Keratinocyte (primary cell): ENCODE measurements at regions not wholly inside any gene's neighbourhood (a gene's known extent, or its start where the extent isn't known, plus 50 kb on each side); places are given as distances from the start of the nearest gene placed in this dataset.

ENCODE experiments used
- DNase-seq: peaks from one replicate; pipeline ENCODE4 v3.0.0-alpha.2; 2011; ENCODE audit warnings: low read depth, missing footprints, low spot score
- FAIRE-seq: peaks from 2 replicates; lab custom pipeline; 2011; peaks lifted over from hg19 to GRCh38; lab: Jason Lieb, UNC
- H2AFZ ChIP-seq: 2 replicates; pipeline ENCODE4 v1.6.0; 2012; ENCODE audit warnings: low read length, control low read depth, inconsistent platforms; ENCODE audit not compliant: control insufficient read depth
- H3K27ac ChIP-seq: 2 replicates; pipeline ENCODE4 v1.5.1; 2011; ENCODE audit warnings: low read length; ENCODE audit not compliant: control insufficient read depth, insufficient read depth
- H3K27me3 ChIP-seq: 3 replicates; pipeline ENCODE4 v1.6.0; 2011; ENCODE audit warnings: low read length; ENCODE audit not compliant: control insufficient read depth, insufficient read depth; ENCODE audit errors: extremely low read depth
- H3K36me3 ChIP-seq, 2 experiments: 2 replicates in 1 of 2; 3 replicates in 1 of 2; pipeline ENCODE4 v1.5.1; 2011; ENCODE audit warnings: low read length in 2 of 2, mild to moderate bottlenecking in 1 of 2; ENCODE audit not compliant: control insufficient read depth in 2 of 2, insufficient read depth in 2 of 2; ENCODE audit errors: extremely low read depth in 1 of 2
- H3K4me1 ChIP-seq: 3 replicates; pipeline ENCODE4 v1.5.1; 2011; ENCODE audit warnings: low read length; ENCODE audit not compliant: control insufficient read depth, insufficient read depth; ENCODE audit errors: extremely low read depth
- H3K4me2 ChIP-seq: 3 replicates; pipeline ENCODE4 v1.6.0; 2011; ENCODE audit warnings: low read depth, low read length; ENCODE audit not compliant: control insufficient read depth, insufficient read depth; ENCODE audit errors: extremely low read depth
- H3K4me3 ChIP-seq, 3 experiments: fragments of 200-600 bp in 1 of 3; sonication (generic) in 1 of 3; 2 replicates in 2 of 3; 3 replicates in 1 of 3; pipeline ENCODE4 v1.5.1; 2011 to 2016; ENCODE audit warnings: low read length in 3 of 3, mild to moderate bottlenecking in 3 of 3, control low read depth in 2 of 3, inconsistent platforms in 1 of 3, low read depth in 1 of 3, mixed read lengths in 1 of 3, mixed run types in 1 of 3, moderate library complexity in 1 of 3; ENCODE audit not compliant: control insufficient read depth in 2 of 3, insufficient read depth in 2 of 3; ENCODE audit errors: extremely low read depth in 1 of 3
- H3K79me2 ChIP-seq: 2 replicates; pipeline ENCODE4 v1.6.0; 2012; ENCODE audit warnings: low read length; ENCODE audit not compliant: control insufficient read depth, insufficient read depth
- H3K9ac ChIP-seq: 3 replicates; pipeline ENCODE4 v1.6.0; 2011; ENCODE audit warnings: low read length; ENCODE audit not compliant: control insufficient read depth, insufficient read depth; ENCODE audit errors: extremely low read depth
- H3K9me1 ChIP-seq: 3 replicates; pipeline ENCODE4 v1.6.0; 2011; ENCODE audit warnings: low read length; ENCODE audit not compliant: control insufficient read depth, insufficient read depth; ENCODE audit errors: extremely low read depth
- H3K9me3 ChIP-seq: 2 replicates; pipeline ENCODE4 v1.5.1; 2012; ENCODE audit warnings: low read depth, low read length; ENCODE audit not compliant: control insufficient read depth
- H4K20me1 ChIP-seq: 3 replicates; pipeline ENCODE4 v1.6.0; 2011; ENCODE audit warnings: low read length; ENCODE audit not compliant: control insufficient read depth, insufficient read depth; ENCODE audit errors: extremely low read depth
- EZH2 ChIP-seq: IDR thresholded peaks from one replicate; pipeline ENCODE4 v1.6.1; 2012; ENCODE audit warnings: inconsistent platforms, mild to moderate bottlenecking, low read length, moderate library complexity
- dilution Hi-C: fragments of 300-500 bp; cut with MboI; formaldehyde crosslinking; loops from one replicate; pipeline ENCODE4 v1.7.0; 2020; ENCODE audit warnings: low sequenced_read_pairs; ENCODE audit not compliant: extremely low pct_ligation_motif_present
- TF ChIP-seq, protein P1 (sequence below), 3 experiments: IDR thresholded peaks in 1 of 3; conservative IDR thresholded peaks in 1 of 3; optimal IDR thresholded peaks in 1 of 3; 2 replicates in 2 of 3; 3 replicates in 1 of 3; pipeline versions ENCODE3 to v1.5.1; 2011; ENCODE audit warnings: low read length in 3 of 3, mild to moderate bottlenecking in 3 of 3, moderate library complexity in 2 of 3, control low read depth in 1 of 3, inconsistent platforms in 1 of 3; ENCODE audit not compliant: insufficient read depth in 2 of 3; ENCODE audit errors: extremely low read depth in 1 of 3

DNA sequence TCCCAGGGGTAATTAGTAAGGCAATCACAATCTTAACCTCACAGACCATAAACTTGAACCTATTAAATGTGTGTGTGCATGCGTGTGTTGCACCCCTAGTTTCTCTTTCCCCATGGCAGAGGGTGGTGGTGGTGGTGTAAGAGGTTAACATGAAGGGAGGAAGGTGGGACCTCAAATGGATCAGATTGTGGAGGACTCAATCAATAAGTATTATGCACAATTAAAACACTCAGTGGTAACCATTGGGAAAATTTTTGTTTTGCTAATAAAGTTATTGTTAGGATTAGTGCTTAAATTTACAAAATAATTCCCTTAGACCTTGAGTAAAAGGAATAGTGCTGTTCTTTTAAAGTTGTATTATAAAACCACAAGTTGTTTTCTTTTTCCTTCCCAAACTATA lies 283.0 kb downstream of the OLFM3 start:
- no peaks in the 10 kb centered on the region for H3K27me3 ChIP-seq
- H3K4me2 ChIP-seq: no peak overlapping the region
- no peaks in the 10 kb centered on the region for H3K79me2 ChIP-seq
- H2AFZ ChIP-seq: no peak overlapping the region
- H3K27ac ChIP-seq: no peak overlapping the region
- H3K9me3 ChIP-seq: no peaks in the 10 kb centered on the region
- DNase-seq: no peak
- no peaks in the 10 kb centered on the region for H4K20me1 ChIP-seq
- no peaks in the 10 kb centered on the region for H3K36me3 ChIP-seq
- no peaks in the 10 kb centered on the region for H3K4me1 ChIP-seq
- dilution Hi-C loops: no loop called here
- TF ChIP-seq, protein P1, sequence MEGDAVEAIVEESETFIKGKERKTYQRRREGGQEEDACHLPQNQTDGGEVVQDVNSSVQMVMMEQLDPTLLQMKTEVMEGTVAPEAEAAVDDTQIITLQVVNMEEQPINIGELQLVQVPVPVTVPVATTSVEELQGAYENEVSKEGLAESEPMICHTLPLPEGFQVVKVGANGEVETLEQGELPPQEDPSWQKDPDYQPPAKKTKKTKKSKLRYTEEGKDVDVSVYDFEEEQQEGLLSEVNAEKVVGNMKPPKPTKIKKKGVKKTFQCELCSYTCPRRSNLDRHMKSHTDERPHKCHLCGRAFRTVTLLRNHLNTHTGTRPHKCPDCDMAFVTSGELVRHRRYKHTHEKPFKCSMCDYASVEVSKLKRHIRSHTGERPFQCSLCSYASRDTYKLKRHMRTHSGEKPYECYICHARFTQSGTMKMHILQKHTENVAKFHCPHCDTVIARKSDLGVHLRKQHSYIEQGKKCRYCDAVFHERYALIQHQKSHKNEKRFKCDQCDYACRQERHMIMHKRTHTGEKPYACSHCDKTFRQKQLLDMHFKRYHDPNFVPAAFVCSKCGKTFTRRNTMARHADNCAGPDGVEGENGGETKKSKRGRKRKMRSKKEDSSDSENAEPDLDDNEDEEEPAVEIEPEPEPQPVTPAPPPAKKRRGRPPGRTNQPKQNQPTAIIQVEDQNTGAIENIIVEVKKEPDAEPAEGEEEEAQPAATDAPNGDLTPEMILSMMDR (optimal IDR thresholded peaks at IDR 0.05 in 1 of 3, IDR thresholded peaks at IDR 0.05 in 1 of 3, conservative IDR thresholded peaks at IDR 0.05 in 1 of 3; ENCODE audit: extremely low read depth in 1 of 3, insufficient read depth in 2 of 3, low read length in 3 of 3): no peak
- TF ChIP-seq EZH2: no peak
- FAIRE-seq: no peak
- H3K4me3 ChIP-seq: no peak overlapping the region
- H3K9me1 ChIP-seq: no peaks in the 10 kb centered on the region
- no peak overlapping the region for H3K9ac ChIP-seq

DNA sequence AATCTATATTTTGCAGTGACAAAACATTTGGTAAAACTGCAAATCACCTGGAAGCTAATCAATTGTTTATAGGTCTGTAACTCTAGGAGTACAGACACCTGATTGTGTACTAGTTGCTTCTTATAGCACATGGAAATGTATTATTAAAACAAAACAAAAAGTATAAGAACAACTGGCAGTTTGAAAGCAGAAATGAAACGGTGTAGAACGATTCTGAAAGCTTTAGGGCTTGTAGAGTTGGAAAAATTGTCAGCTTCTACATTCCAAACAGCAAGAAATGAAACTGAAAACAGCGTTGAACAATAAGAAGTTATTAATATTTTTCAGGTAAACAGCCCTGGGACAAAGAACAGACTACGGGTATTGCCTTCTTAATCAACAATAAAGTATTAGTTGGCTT lies 273.3 kb downstream of the OLFM3 start:
- no peaks in the 10 kb centered on the region for H3K79me2 ChIP-seq
- no peak overlapping the region for H3K4me2 ChIP-seq
- DNase-seq (no peak), FAIRE-seq (no peak)
- no peak overlapping the region for H2AFZ ChIP-seq
- H4K20me1 ChIP-seq: no peaks in the 10 kb centered on the region
- H3K36me3 ChIP-seq: no peaks in the 10 kb centered on the region
- dilution Hi-C loops: no loop called here
- H3K27ac ChIP-seq: no peak overlapping the region
- no peak overlapping the region for H3K9ac ChIP-seq
- no peaks in the 10 kb centered on the region for H3K27me3 ChIP-seq
- TF ChIP-seq, protein P1 (optimal IDR thresholded peaks at IDR 0.05 in 1 of 3, IDR thresholded peaks at IDR 0.05 in 1 of 3, conservative IDR thresholded peaks at IDR 0.05 in 1 of 3; ENCODE audit: extremely low read depth in 1 of 3, insufficient read depth in 2 of 3, low read length in 3 of 3): no peak
- TF ChIP-seq EZH2: no peak
- no peaks in the 10 kb centered on the region for H3K9me3 ChIP-seq
- H3K4me1 ChIP-seq: no peaks in the 10 kb centered on the region
- no peaks in the 10 kb centered on the region for H3K9me1 ChIP-seq
- H3K4me3 ChIP-seq: no peak overlapping the region
